Thyroid gland (tissue), 4 donors: ENCODE measurements at regions not wholly inside any gene's neighbourhood (a gene's known extent, or its start where the extent isn't known, plus 50 kb on each side); places are given as distances from the start of the nearest gene placed in this dataset.

Experiments
- CTCF ChIP-seq, 6 experiments: fragments of 200-600 bp in 3 of 6; fragments of 450-650 bp in 3 of 6; sonication (generic) in 3 of 6; IDR thresholded peaks; one replicate each; pipeline ENCODE4 v1.5.1; 2016 to 2019; ENCODE audit warnings: antibody characterized with exemption in 6 of 6, mild to moderate bottlenecking in 2 of 6, inconsistent platforms in 1 of 6, moderate library complexity in 1 of 6
- POLR2A ChIP-seq, 2 donors: fragments of 450-650 bp; IDR thresholded peaks; one replicate each; pipeline ENCODE4 v1.6.1; 2017; ENCODE audit warnings: antibody characterized with exemption in 2 of 2, mild to moderate bottlenecking in 2 of 2, moderate library complexity in 1 of 2

GRCh38 chr5:18526792-18527405 lies 892.6 kb downstream of the TAF11L14 start:
- TF ChIP-seq CTCF (IDR thresholded peaks at IDR 0.05) (no peak), POLR2A (IDR thresholded peaks at IDR 0.05) (no peak)
